HepG2 (cell line): ENCODE measurements at regions not wholly inside any gene's neighbourhood (a gene's known extent, or its start where the extent isn't known, plus 50 kb on each side); places are given as distances from the start of the nearest gene placed in this dataset.

ENCODE experiments used
- CBX2 ChIP-seq, 2 experiments: fragments of 200-600 bp in 1 of 2; sonication (generic); formaldehyde crosslinking in 1 of 2; IDR thresholded peaks; 2 replicates each; pipeline versions ENCODE4 v1.7.0 to v1.8.1; 2018 to 2022; ENCODE audit warnings: low read depth in 2 of 2, low read length in 1 of 2, mild to moderate bottlenecking in 1 of 2, missing genetic modification reagents in 1 of 2
- CTCF ChIP-seq: sonication (generic); formaldehyde crosslinking; IDR thresholded peaks from 2 replicates; pipeline ENCODE4 v1.5.0; 2020; ENCODE audit warnings: mild to moderate bottlenecking, missing genetic modification reagents, moderate library complexity
- KDM5B ChIP-seq: sonication (generic); formaldehyde crosslinking; IDR thresholded peaks from 2 replicates; pipeline ENCODE4 v1.4.0; 2020; ENCODE audit warnings: missing genetic modification reagents, mild to moderate bottlenecking, borderline replicate concordance
- MAX ChIP-seq: IDR thresholded peaks from 2 replicates; pipeline ENCODE4 v1.6.1; 2012; ENCODE audit warnings: inconsistent platforms
- PAF1 ChIP-seq: IDR thresholded peaks from 2 replicates; pipeline ENCODE4 v1.6.1; 2016; ENCODE audit warnings: missing genetic modification reagents, missing compliant biosample characterization
- POLR2AphosphoS5 ChIP-seq: IDR thresholded peaks from 2 replicates; pipeline ENCODE4 v1.6.1; 2012; ENCODE audit warnings: low read depth, low read length
- RAD21 ChIP-seq: fragments of 450-650 bp; formaldehyde crosslinking; IDR thresholded peaks from 2 replicates; pipeline ENCODE4 v1.5.0; 2020; ENCODE audit warnings: mild to moderate bottlenecking
- SP1 ChIP-seq, 2 experiments: fragments of 450-650 bp in 1 of 2; sonication (generic) in 1 of 2; formaldehyde crosslinking in 1 of 2; IDR thresholded peaks; 2 replicates each; pipeline versions ENCODE4 v1.4.0 to v1.6.1; 2016 to 2020; ENCODE audit warnings: missing genetic modification reagents in 1 of 2
- SP4 ChIP-seq: sonication (generic); formaldehyde crosslinking; IDR thresholded peaks from 2 replicates; pipeline ENCODE4 v1.8.1; 2023; ENCODE audit warnings: mild to moderate bottlenecking, missing genetic modification reagents
- ZNF33B ChIP-seq: sonication (generic); formaldehyde crosslinking; IDR thresholded peaks from 2 replicates; pipeline ENCODE4 v1.5.1; 2020; ENCODE audit warnings: mild to moderate bottlenecking, missing genetic modification reagents
- ZNF790 ChIP-seq: sonication (generic); formaldehyde crosslinking; IDR thresholded peaks from 2 replicates; pipeline ENCODE4 v1.8.0; 2022; ENCODE audit warnings: missing genetic modification reagents, mild to moderate bottlenecking, borderline replicate concordance

- TF ChIP-seq PAF1 (CRISPR knock-in tag) (no peak), SP1 (IDR thresholded peaks at IDR 0.05) (no peak), SP1 (CRISPR knock-in tag; IDR thresholded peaks at IDR 0.05) (no peak), CTCF (no peak), CBX2 (IDR thresholded peaks at IDR 0.05; ENCODE audit: low read depth, low read length) (no peak), CBX2 (CRISPR knock-in tag; IDR thresholded peaks at IDR 0.05; ENCODE audit: low read depth) (no peak), KDM5B (CRISPR knock-in tag) (no peak), SP4 (CRISPR knock-in tag) (no peak), POLR2AphosphoS5 (no peak), ZNF790 (CRISPR knock-in tag) (no peak), ZNF33B (CRISPR knock-in tag) (no peak), MAX (no peak), RAD21 (CRISPR knock-in tag) (no peak)
Observed at GRCh38 chr12:60345442-60345841, 749.6 kb downstream of the SLC16A7 start.
